C4-2B (cell line): ENCODE measurements at regions not wholly inside any gene's neighbourhood (a gene's known extent, or its start where the extent isn't known, plus 50 kb on each side); places are given as distances from the start of the nearest gene placed in this dataset.

ENCODE experiments used
- ZFX ChIP-seq: fragments of 450-650 bp; IDR thresholded peaks from 2 replicates; pipeline ENCODE4 v1.6.1; 2017
- TF ChIP-seq, protein P1 (sequence below): fragments of 450-650 bp; conservative IDR thresholded peaks from 2 replicates; pipeline ENCODE4 v1.5.1; 2017; ENCODE audit warnings: mild to moderate bottlenecking

DNA sequence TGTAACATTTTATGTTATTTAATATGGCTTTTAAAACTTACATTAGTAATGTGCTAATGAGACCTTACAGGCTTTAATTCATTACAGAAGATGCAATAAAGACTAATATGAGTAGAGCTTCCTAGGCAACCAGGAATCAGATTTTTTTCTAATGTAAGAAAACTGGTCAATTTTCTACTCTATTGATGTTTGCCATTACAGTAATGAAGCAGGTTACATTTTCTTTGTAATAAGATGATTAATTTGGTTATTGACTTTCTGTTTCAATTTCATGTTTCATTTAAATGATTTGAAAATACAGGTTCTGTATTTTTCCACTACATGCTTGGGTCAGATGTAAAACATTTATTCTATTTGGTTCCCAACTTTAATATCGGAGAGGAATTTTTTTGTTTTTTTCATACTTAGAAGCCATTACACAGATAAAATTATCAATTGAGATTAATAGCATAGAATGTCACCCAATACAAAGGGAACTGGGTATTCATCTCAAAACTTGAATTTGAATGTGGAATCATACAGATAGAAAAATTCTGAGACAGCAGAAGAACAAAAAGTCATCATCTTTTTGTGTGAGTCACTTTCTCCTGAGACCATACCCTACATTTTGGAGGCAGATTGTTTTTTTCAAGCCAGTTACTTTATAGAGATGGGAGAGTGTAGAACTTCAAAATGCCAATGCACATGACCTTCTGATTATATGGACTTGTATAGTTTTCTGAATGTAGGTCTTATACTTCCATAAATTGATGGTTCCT is 133.6 kb upstream of the HMHB1 start:
- TF ChIP-seq, protein P1, sequence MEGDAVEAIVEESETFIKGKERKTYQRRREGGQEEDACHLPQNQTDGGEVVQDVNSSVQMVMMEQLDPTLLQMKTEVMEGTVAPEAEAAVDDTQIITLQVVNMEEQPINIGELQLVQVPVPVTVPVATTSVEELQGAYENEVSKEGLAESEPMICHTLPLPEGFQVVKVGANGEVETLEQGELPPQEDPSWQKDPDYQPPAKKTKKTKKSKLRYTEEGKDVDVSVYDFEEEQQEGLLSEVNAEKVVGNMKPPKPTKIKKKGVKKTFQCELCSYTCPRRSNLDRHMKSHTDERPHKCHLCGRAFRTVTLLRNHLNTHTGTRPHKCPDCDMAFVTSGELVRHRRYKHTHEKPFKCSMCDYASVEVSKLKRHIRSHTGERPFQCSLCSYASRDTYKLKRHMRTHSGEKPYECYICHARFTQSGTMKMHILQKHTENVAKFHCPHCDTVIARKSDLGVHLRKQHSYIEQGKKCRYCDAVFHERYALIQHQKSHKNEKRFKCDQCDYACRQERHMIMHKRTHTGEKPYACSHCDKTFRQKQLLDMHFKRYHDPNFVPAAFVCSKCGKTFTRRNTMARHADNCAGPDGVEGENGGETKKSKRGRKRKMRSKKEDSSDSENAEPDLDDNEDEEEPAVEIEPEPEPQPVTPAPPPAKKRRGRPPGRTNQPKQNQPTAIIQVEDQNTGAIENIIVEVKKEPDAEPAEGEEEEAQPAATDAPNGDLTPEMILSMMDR = no peak
- TF ChIP-seq ZFX = no peak
